ENCODE measurements at regions not wholly inside any gene's neighbourhood (a gene's known extent, or its start where the extent isn't known, plus 50 kb on each side); places are given as distances from the start of the nearest gene placed in this dataset.

DNA sequence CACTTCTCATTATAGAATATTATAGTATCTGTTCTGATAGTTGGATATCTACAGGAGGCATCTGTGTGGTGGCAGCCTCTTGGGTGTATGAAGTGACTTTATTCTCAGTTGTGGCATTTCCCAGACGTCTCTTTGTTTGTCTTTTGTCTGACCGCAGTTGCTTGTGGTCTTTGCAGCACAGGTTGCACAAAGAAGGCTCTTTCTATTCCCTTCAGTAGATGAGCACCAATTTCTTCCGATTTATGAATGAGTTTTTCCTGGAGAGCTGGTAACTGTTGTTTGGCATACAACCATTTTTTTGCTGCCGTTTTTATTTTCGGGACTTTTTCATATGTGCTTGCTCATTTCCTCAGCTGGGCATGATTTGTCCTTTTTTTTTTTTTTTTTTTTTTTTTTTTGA lies 56.4 kb upstream of the MYO10 start (continued):
- no peak for TF ChIP-seq CHD7 (IDR thresholded peaks at IDR 0.05; ENCODE audit: insufficient replicate concordance, low read length)
- TF ChIP-seq SP1 (IDR thresholded peaks at IDR 0.05; ENCODE audit: low read depth, low read length) = no peak
- TF ChIP-seq CEBPB (IDR thresholded peaks at IDR 0.05; ENCODE audit: low read depth, low read length) = no peak
- TF ChIP-seq RAD21 (IDR thresholded peaks at IDR 0.05 in 1 of 2, conservative IDR thresholded peaks at IDR 0.05 in 1 of 2; ENCODE audit: low read depth in 2 of 2, low read length in 2 of 2) = no peak

Data from H1 (cell line).